HCT116 (cell line): ENCODE measurements at regions not wholly inside any gene's neighbourhood (a gene's known extent, or its start where the extent isn't known, plus 50 kb on each side); places are given as distances from the start of the nearest gene placed in this dataset.

Experiments
- CEBPB ChIP-seq: IDR thresholded peaks from 2 replicates; pipeline ENCODE4 v1.6.1; 2012; ENCODE audit warnings: low read depth
- CTCF ChIP-seq, 3 experiments: fragments of 200-600 bp in 1 of 3; sonication (generic) in 1 of 3; IDR thresholded peaks in 2 of 3; conservative IDR thresholded peaks in 1 of 3; 2 replicates each; pipeline ENCODE4 v1.5.1; 2012 to 2017; ENCODE audit warnings: low read depth in 2 of 3, low read length in 2 of 3, antibody characterized with exemption in 1 of 3, borderline replicate concordance in 1 of 3, control low read depth in 1 of 3, mild to moderate bottlenecking in 1 of 3, mixed read lengths in 1 of 3, mixed run types in 1 of 3, moderate library complexity in 1 of 3; ENCODE audit not compliant: insufficient read depth in 1 of 3
- REST ChIP-seq: IDR thresholded peaks from 2 replicates; pipeline ENCODE4 v1.6.1; 2012; ENCODE audit warnings: low read depth
- TCF7L2 ChIP-seq: IDR thresholded peaks from 2 replicates; pipeline ENCODE4 v1.7.0; 2011; ENCODE audit warnings: borderline replicate concordance, inconsistent platforms; ENCODE audit not compliant: insufficient read depth, insufficient read length; ENCODE audit errors: extremely low read depth

- TF ChIP-seq CTCF (IDR thresholded peaks at IDR 0.05 in 2 of 3, conservative IDR thresholded peaks at IDR 0.05 in 1 of 3; ENCODE audit: borderline replicate concordance in 1 of 3, insufficient read depth in 1 of 3, low read depth in 2 of 3, low read length in 2 of 3) (no peak), REST (no peak), CEBPB (no peak), TCF7L2 (no peak)
These were observed 121.7 kb upstream of the TPM1 start for GRCh38 chr15:62920682-62921502.
